GM12801 (cell line): ENCODE measurements at regions not wholly inside any gene's neighbourhood (a gene's known extent, or its start where the extent isn't known, plus 50 kb on each side); places are given as distances from the start of the nearest gene placed in this dataset.

Experiments used
- CTCF ChIP-seq: IDR thresholded peaks from one replicate; pipeline ENCODE4 v1.5.1; 2011; ENCODE audit warnings: control low read depth; ENCODE audit not compliant: insufficient read length; ENCODE audit errors: extremely low read depth

GRCh38 chr14:86153480-86153879 is 623.5 kb downstream of the FLRT2 start:
- TF ChIP-seq CTCF: no peak

GRCh38 chr14:86143248-86143647 is 613.3 kb downstream of the FLRT2 start:
- no peak for TF ChIP-seq CTCF

- no peak for TF ChIP-seq CTCF
Observed at GRCh38 chr14:86141966-86142365, 612.0 kb downstream of the FLRT2 start.

GRCh38 chr14:86129426-86129825 is 599.5 kb downstream of the FLRT2 start:
- no peak for TF ChIP-seq CTCF

GRCh38 chr14:86124328-86124727 is 594.4 kb downstream of the FLRT2 start:
- TF ChIP-seq CTCF: no peak

GRCh38 chr14:86115972-86116371 is 586.0 kb downstream of the FLRT2 start:
- TF ChIP-seq CTCF: no peak

GRCh38 chr14:86104691-86105265 is 574.8 kb downstream of the FLRT2 start:
- TF ChIP-seq CTCF: no peak
